GM12872 (cell line): ENCODE measurements at regions not wholly inside any gene's neighbourhood (a gene's known extent, or its start where the extent isn't known, plus 50 kb on each side); places are given as distances from the start of the nearest gene placed in this dataset.

Source experiments
- TF ChIP-seq, protein P1 (sequence below): IDR thresholded peaks from 3 replicates; pipeline ENCODE4 v1.5.1; 2011; ENCODE audit warnings: low read depth, mild to moderate bottlenecking, low read length, moderate library complexity; ENCODE audit not compliant: insufficient read depth

DNA sequence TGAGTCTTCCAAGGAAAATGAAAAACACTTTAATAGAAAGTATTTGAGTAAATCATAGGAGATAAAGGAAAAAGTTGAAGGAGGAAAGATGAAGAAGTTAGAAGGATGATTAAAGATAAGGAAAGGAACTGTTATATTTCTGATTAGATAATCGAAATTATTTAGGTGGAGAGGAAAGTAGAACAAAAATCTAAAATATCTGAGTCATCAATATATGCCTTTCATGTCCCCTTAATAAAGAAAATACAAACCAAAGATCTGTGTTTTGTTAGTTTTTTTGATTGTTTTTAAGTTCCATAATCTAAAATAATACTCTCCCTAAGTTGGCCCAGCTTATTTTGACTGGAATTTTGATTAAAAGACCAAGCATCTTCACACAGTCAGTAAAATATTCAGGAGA is 412.9 kb upstream of the DDX18 start:
- TF ChIP-seq, protein P1, sequence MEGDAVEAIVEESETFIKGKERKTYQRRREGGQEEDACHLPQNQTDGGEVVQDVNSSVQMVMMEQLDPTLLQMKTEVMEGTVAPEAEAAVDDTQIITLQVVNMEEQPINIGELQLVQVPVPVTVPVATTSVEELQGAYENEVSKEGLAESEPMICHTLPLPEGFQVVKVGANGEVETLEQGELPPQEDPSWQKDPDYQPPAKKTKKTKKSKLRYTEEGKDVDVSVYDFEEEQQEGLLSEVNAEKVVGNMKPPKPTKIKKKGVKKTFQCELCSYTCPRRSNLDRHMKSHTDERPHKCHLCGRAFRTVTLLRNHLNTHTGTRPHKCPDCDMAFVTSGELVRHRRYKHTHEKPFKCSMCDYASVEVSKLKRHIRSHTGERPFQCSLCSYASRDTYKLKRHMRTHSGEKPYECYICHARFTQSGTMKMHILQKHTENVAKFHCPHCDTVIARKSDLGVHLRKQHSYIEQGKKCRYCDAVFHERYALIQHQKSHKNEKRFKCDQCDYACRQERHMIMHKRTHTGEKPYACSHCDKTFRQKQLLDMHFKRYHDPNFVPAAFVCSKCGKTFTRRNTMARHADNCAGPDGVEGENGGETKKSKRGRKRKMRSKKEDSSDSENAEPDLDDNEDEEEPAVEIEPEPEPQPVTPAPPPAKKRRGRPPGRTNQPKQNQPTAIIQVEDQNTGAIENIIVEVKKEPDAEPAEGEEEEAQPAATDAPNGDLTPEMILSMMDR, result no peak

DNA sequence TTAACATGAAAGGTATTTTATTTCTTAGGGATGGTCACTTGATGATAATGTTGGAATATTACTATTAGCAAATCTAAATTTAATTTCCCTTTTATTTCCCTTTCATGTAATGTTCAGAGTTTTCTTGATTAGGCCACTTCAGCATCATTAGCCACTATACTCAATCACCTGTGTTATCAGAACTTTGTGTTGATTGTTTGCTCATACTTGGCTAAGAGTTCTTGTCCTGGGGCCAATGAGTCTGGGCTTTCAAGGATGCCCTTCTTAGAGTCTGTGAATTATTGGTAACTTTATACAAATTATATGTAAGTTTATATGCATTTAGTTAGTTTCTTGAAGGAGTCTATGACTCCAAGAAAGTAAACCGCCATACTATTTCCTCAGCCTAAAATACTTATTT is 408.0 kb upstream of the DDX18 start:
- TF ChIP-seq, protein P1, result no peak

DNA sequence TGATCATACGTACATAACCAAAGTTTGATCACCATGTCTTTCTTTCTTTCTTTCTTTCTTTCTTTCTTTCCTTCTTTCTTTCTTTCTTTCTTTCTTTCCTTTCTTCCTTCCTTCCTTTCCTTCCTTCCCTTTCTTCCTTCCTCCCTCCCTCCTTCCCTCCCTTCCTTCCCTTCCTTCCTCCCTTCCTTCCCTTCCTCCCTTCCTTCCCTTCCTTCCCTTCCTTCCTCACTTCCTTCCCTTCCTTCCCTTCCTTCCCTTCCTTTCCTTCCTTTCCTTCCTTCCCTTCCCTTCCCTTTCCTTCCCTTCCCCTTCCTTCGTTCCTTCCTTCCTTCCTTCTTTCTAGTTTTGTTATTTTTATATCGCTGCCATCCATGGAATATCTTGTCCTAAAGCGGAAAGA is 406.7 kb upstream of the DDX18 start:
- TF ChIP-seq, protein P1, result no peak

DNA sequence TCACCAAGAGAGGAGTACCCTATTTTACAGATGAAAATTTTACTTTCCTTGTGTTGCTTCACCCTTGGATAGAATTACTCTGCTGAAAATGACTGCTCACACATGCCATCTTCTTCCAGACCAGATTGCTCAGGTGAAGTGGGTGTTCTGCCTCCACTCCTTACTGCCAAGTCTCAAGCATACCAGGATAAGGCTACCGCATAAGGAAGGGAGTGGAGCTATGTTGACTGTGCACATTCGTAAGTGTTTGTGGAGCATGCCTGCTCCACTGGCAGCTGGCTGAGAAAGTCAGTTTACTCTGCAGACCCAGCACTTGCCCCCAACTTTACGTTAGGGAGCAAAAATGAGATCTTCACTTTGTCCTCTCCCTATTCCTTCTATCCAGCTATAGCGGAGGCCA is 405.0 kb upstream of the DDX18 start:
- TF ChIP-seq, protein P1, result no peak

DNA sequence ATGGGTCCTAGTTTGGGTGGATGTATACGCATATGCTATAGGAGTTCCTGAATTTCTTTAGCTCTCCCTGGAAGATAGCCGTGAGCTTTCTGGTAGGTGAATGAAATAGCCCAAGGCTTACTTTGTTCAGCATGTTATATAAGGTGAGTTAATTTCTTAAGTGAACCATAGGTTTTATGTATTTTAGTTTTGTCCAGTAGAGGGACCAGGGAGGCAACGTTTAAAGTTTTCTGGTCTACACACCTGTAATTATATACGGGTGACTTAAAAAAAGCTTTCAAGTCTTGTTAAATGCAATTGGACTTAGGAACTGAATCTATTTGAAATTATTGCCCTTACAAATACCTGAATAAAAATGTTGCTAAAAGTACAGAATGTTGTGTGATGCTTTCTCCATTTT is 402.5 kb upstream of the DDX18 start:
- TF ChIP-seq, protein P1, result 0 out of 3 replicates have a peak, but pooled peaks have one; percentile 5

DNA sequence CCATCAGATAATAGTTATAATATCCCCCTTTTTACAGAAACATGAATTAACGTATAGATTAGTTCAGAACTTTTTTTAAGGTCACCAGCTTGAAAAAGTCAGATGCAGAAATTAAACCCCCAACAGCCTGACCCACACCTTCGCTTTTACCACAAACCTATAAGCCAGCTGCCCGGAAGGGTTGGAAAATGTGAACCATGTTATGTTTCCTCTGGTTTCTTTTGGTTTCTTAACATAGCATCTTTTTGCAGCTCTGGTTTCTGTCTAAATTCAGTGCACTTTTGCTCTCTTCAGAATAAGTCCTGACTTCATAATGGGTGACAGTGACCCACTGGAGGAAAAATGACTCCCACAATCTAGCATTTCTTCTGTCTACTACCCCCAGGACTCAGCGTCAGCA is 381.7 kb upstream of the DDX18 start:
- TF ChIP-seq, protein P1, result no peak

DNA sequence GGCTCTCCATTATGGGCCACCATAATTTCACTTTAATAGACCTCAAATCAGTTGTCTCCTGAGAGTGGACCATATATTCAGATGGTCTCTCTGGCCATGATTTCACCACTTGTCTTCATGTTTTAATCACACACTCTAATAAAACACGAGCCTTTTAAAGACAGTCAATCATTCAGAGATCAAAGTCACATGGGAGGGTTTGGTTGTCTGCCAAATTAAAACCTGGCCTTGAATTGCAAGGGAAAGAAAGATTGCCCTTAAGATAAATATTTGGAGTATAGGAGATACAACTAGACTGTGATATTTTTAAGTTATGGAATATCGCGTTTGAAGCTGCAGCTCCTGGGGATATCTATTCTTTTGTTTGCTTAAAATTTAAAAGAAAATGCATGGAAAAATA is 377.8 kb upstream of the DDX18 start:
- TF ChIP-seq, protein P1, result no peak

DNA sequence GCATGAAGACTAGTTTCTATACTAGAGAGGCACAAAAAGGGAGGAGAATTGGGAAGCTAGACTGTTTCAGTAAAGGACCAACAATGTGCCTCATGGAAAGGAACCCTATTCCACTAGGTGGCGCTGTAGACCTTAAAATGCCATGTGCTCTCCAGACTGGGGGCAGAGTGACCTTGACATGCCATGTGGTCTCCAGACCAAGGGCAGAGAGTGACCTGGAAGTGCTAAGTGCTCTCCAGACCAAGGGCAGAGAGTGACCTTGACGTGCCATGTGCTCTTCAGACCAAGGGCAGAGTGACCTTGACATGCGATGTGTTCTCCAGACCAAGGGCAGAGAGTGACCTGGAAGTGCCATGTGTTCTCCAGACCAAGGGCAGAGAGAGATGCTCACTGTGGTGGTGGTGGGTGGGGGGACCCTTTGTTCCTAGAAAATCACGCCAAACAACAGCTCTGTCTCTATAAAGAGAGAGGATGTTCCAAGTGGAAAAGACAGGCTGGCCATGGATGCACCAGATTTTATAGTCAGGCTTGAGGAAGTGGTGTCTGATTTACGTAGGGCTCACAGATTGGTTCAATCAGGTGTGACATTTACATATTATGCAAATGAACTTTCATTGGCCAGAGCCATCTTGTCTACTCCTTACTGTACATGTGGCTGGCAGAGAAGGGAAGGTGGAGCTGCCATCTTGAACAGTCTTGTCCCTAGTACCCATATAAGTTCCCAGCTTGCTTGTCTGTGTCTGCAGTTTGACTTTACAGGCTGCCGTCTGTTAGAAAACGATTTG is 344.0 kb upstream of the DDX18 start:
- TF ChIP-seq, protein P1, result peak; percentile 73
